ENCODE measurements at regions not wholly inside any gene's neighbourhood (a gene's known extent, or its start where the extent isn't known, plus 50 kb on each side); places are given as distances from the start of the nearest gene placed in this dataset.

DNA sequence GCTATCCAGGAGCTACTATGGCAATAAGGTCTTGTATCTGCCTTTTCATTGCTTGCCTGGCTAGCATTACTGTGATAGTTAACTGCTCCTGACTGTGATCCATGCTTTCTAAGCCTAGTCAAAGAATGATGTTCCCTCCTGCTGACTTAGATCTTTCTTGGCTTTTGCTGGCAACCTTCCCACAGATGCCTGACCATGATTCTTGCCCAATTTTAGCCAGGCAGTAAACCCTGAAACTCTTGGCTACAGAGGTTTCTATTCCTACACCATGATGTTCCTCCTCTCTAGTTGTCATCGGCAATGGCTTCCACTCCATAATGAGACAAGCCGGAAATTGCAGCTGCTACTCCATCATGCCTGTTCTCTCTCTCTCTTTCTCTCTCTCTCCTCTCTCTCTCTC is 238.1 kb downstream of the HAO1 start:
- Histone ChIP-seq H3K4me1 (no peaks in the 10 kb centered on the region), H3K4me3 (no peak overlapping the region), H3K27ac (no peak overlapping the region), H3K27me3 (no peaks in the 10 kb centered on the region), H3K36me3 (no peaks in the 10 kb centered on the region), H3K9me3 (no peaks in the 10 kb centered on the region)
- no peak for DNase-seq
- WGBS, 2 donors (ENCODE audit: low coverage in 1 of 2), result 81 to 100% methylated on average over 2 of the region's 2 CpGs
- TF ChIP-seq CTCF (IDR thresholded peaks at IDR 0.05) (no peak), EP300 (IDR thresholded peaks at IDR 0.05; ENCODE audit: low read depth) (no peak), POLR2A (IDR thresholded peaks at IDR 0.05) (no peak), POLR2AphosphoS5 (IDR thresholded peaks at IDR 0.05) (no peak)
- intact Hi-C loops (cut with DNase I; ENCODE audit: low total_unique reads) (no loop called here), in situ Hi-C loops (cut with MboI; ENCODE audit: low pct_ligation_motif_present in 1 of 4, low pct_unique_long_range_greater_than_20kb in 1 of 4, low sequenced_read_pairs in 3 of 4) (no loop called here)

DNA sequence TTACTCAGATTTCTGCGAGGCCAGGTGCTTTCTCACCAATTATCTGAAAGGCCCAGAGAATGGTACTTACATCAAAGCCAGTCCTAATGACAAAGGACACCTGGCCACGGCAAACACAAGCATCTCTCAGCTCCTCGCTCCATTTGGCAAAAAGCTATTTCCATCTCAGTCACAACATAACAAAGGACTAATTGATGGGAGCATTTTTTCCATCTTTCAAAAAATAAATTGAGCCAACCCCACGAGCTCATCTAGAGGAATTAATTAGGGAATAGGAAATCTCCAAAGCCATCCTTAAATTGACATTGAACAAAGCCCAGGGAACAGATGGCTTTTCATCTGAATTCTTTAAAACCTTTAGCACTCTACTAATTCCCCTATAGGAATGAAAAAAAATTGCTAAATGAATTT is 236.7 kb downstream of the HAO1 start:
- in situ Hi-C loops (cut with MboI; ENCODE audit: low pct_ligation_motif_present in 1 of 4, low pct_unique_long_range_greater_than_20kb in 1 of 4, low sequenced_read_pairs in 3 of 4), result no loop called here
- no peaks in the 10 kb centered on the region for H3K4me1 ChIP-seq
- TF ChIP-seq POLR2AphosphoS5 (IDR thresholded peaks at IDR 0.05) (no peak), EP300 (IDR thresholded peaks at IDR 0.05; ENCODE audit: low read depth) (no peak), POLR2A (IDR thresholded peaks at IDR 0.05) (no peak), CTCF (IDR thresholded peaks at IDR 0.05) (no peak)
- H3K4me3 ChIP-seq, result no peak overlapping the region
- H3K27ac ChIP-seq, result no peak overlapping the region
- no peak for DNase-seq
- intact Hi-C loops (cut with DNase I; ENCODE audit: low total_unique reads), result no loop called here
- no peaks in the 10 kb centered on the region for H3K27me3 ChIP-seq
- no peaks in the 10 kb centered on the region for H3K9me3 ChIP-seq
- WGBS, 2 donors (ENCODE audit: low coverage in 1 of 2), result 41 to 45% methylated on average over 3 to 4 of the region's 4 CpGs
- H3K36me3 ChIP-seq, result no peaks in the 10 kb centered on the region

GRCh38 chr20:7703996-7704395 is 236.3 kb downstream of the HAO1 start:
- in situ Hi-C loops (cut with MboI; ENCODE audit: low pct_ligation_motif_present in 1 of 4, low pct_unique_long_range_greater_than_20kb in 1 of 4, low sequenced_read_pairs in 3 of 4), result no loop called here

GRCh38 chr20:7708112-7708511 is 232.1 kb downstream of the HAO1 start:
- intact Hi-C loops (cut with DNase I; ENCODE audit: low total_unique reads) (no loop called here), in situ Hi-C loops (cut with MboI; ENCODE audit: low pct_ligation_motif_present in 1 of 4, low pct_unique_long_range_greater_than_20kb in 1 of 4, low sequenced_read_pairs in 3 of 4) (no loop called here)
- 16 to 46% methylated on average over 2 of the region's 2 CpGs for WGBS, 2 donors (ENCODE audit: low coverage in 1 of 2)
- Histone ChIP-seq H3K4me1 (no peaks in the 10 kb centered on the region), H3K4me3 (no peak overlapping the region), H3K9me3 (no peaks in the 10 kb centered on the region), H3K27ac (no peak overlapping the region), H3K36me3 (no peaks in the 10 kb centered on the region), H3K27me3 (no peaks in the 10 kb centered on the region)
- no peak for DNase-seq
- no peak for TF ChIP-seq POLR2AphosphoS5 (IDR thresholded peaks at IDR 0.05)
- no peak for TF ChIP-seq POLR2A (IDR thresholded peaks at IDR 0.05)
- TF ChIP-seq EP300 (IDR thresholded peaks at IDR 0.05; ENCODE audit: low read depth), result no peak
- TF ChIP-seq CTCF (IDR thresholded peaks at IDR 0.05), result no peak

More at GRCh38 chr20:7703996-7704395, 236.3 kb downstream of the HAO1 start:
- TF ChIP-seq POLR2A (IDR thresholded peaks at IDR 0.05) (no peak), CTCF (IDR thresholded peaks at IDR 0.05) (no peak), POLR2AphosphoS5 (IDR thresholded peaks at IDR 0.05) (no peak), EP300 (IDR thresholded peaks at IDR 0.05; ENCODE audit: low read depth) (no peak)
- Histone ChIP-seq H3K4me1 (no peaks in the 10 kb centered on the region), H3K36me3 (no peaks in the 10 kb centered on the region), H3K9me3 (no peaks in the 10 kb centered on the region), H3K27me3 (no peaks in the 10 kb centered on the region), H3K27ac (no peak overlapping the region), H3K4me3 (no peak overlapping the region)
- no peak for DNase-seq
- 53 to 57% methylated on average over 2 of the region's 2 CpGs for WGBS, 2 donors (ENCODE audit: low coverage in 1 of 2)
- intact Hi-C loops (cut with DNase I; ENCODE audit: low total_unique reads), result no loop called here

All from transverse colon (tissue), 4 donors.